Fibroblast of the aortic adventitia (primary cell): ENCODE measurements at regions not wholly inside any gene's neighbourhood (a gene's known extent, or its start where the extent isn't known, plus 50 kb on each side); places are given as distances from the start of the nearest gene placed in this dataset.

Experiments
- DNase-seq: peaks from one replicate; pipeline ENCODE4 v3.0.0-alpha.2; 2010; ENCODE audit warnings: low read depth
- H3K4me3 ChIP-seq: 2 replicates; pipeline ENCODE4 v1.5.1; 2011; ENCODE audit warnings: low read depth, mild to moderate bottlenecking, control low read depth, low read length, moderate library complexity
- TF ChIP-seq, protein P1 (sequence below): IDR thresholded peaks from 2 replicates; pipeline ENCODE4 v1.5.1; 2011; ENCODE audit warnings: mild to moderate bottlenecking, low read length, control low read depth, inconsistent platforms; ENCODE audit not compliant: insufficient read depth

DNA sequence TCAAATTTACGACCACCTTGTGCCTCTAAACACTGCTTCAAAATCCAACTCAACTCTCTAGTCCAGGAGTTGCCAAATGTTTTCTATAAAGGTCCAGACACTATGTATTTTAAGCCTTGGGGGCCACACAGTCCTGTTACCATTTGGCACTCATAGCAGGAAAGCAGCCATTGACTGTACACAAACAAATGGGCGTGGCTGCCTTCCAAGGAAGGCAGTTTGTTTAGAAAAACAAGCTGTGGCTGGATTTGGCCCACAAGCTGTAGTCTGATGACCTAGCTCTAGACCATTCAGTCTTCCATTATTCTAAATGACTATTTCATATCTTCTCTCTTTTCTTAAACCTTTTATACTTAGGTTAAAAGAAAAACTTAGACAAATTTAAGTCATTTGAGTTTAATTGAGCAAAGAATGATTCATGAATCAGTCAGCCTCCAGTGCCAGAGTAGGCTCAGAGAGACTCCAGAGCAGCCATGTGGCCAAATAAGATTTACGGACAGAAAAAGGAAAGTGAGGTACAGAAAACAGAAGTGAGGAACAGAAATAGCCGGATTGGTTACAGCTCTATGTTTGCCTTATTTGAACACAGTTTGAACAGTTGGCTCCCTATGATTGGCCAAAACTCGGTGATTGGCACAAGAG is 825.8 kb upstream of the LCORL start:
- TF ChIP-seq, protein P1, sequence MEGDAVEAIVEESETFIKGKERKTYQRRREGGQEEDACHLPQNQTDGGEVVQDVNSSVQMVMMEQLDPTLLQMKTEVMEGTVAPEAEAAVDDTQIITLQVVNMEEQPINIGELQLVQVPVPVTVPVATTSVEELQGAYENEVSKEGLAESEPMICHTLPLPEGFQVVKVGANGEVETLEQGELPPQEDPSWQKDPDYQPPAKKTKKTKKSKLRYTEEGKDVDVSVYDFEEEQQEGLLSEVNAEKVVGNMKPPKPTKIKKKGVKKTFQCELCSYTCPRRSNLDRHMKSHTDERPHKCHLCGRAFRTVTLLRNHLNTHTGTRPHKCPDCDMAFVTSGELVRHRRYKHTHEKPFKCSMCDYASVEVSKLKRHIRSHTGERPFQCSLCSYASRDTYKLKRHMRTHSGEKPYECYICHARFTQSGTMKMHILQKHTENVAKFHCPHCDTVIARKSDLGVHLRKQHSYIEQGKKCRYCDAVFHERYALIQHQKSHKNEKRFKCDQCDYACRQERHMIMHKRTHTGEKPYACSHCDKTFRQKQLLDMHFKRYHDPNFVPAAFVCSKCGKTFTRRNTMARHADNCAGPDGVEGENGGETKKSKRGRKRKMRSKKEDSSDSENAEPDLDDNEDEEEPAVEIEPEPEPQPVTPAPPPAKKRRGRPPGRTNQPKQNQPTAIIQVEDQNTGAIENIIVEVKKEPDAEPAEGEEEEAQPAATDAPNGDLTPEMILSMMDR = no peak
- H3K4me3 ChIP-seq = no peak overlapping the region
- no peak for DNase-seq

DNA sequence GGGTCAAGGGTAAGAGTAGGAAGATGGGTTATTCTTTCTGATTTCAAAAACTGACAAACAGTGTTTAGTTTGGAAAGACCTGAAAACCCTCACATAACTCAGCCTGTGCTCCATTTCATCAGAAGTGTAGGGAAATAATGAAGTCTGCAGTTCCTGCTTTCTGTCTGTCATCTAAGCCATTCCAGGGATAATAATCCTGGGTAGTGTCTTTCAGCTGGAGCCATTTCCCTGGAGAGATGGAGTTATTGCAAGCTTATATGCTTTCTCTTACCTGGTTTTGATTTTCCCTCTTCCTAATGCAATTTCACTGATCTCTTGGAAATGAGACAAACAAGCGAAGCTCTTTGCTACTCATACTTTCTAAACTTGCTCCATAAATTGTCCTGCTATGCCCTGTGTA is 824.8 kb upstream of the LCORL start:
- TF ChIP-seq, protein P1 = no peak
- DNase-seq = no peak

DNA sequence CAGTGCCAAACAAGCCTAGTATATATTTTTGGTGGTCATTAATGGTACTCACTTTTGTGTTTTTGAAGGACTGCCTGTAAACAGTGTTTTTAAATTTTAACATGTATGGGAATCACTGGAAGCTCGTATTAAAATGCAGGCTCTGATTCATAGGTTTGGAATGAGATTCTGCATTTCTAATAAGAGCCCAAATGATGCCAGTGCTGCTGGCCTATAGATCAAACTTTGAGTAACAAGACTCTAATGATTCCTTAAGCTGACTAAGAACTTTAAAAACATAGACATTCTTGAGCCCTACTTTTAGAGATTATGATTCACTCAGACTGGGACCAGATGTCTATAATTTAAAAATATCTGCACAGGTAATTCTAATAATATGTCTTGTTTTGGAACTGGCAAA is 823.2 kb upstream of the LCORL start:
- TF ChIP-seq, protein P1 = no peak
- no peak overlapping the region for H3K4me3 ChIP-seq
- DNase-seq = no peak

More for the DNA sequence above, 824.8 kb upstream of the LCORL start:
- no peak overlapping the region for H3K4me3 ChIP-seq

DNA sequence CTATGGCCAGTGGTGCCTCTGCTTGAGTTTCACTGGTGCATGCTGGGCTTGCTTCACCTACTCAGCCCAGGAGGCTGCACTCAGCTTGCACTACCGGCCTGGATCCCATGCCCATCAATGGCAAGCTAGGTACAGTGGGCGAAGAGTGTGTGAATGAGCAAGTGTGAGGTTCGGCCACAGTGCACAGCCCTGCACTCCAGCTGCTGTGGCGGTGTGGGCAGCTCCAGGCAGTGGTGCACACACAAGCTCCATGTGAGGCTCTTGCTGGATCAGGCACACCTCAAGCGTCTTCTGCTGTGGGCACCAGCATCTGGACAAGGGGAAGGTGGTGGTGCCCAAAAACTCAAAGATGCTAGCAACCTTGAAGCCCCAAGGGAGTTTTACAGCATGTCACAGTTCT is 820.9 kb upstream of the LCORL start:
- DNase-seq = no peak
- TF ChIP-seq, protein P1 = no peak
- no peak overlapping the region for H3K4me3 ChIP-seq

DNA sequence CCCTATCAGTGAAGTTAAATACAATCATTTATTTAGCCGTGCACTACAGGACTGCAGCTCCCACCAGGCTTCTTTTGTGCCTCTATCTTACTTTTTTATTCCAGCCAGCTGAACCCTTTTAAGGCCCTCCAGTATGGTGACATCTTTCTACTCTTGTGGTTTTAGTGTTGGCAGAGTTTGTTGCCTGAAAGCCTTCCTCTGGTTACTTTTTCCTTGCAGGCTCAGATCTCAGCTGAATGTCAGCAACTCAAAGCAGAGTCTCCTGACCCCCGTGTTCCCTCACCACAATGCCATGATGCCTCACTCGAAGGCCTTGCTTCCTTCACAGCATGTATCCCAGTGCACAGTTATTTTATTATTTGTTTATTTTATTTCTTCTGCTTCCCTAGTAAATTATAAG is 818.9 kb upstream of the LCORL start:
- TF ChIP-seq, protein P1 = no peak
- DNase-seq = no peak
- H3K4me3 ChIP-seq = no peak overlapping the region

DNA sequence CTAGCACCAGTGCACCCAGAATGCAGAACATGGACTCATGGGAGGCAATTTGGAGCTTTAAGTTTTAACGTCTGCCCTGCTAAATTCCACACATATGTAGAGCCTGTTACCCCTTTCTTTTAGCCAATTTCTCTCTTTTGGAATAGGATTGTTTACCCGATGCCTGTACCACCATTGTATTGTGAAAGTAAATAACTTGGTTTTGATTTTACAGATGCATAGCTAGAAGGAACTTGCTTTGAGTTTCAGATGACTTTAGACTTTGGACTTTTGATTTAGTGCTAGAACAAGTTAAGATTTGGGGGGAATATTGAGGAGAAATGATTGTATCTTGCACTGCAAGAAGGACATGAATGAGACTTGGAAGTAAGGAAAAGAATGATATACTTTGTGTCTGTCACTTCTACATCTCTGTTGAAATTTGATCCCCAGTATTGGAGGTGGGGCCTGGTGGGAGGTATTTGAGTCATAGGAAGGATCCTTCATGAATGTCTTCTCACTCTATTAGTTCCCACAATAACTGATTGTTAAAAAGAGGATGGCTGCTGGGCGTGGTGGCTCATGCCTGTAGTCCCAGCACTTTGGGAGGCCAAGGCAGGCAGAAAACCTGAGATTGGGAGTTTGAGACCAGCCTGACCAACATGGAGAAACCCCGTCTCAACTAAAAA is 794.8 kb upstream of the LCORL start:
- no peak overlapping the region for H3K4me3 ChIP-seq
- DNase-seq = no peak
- TF ChIP-seq, protein P1 = no peak
